Activated T-cell treated with anti-CD3 and anti-CD28 coated beads, Interleukin-2, amount 50 U/mL, for 24 hours (primary cell): ENCODE measurements at regions not wholly inside any gene's neighbourhood (a gene's known extent, or its start where the extent isn't known, plus 50 kb on each side); places are given as distances from the start of the nearest gene placed in this dataset.
"Not testable (repeated sequence)": the region's sequence is repeated elsewhere in the genome, so short reads cannot be mapped to it uniquely, and the experiment has no call there.

Experiments used
- DNase-seq: peaks from one replicate; pipeline ENCODE4 v3.0.0-alpha.2; 2020
- H3K27ac Mint-ChIP-seq: 2 replicates; pipeline ENCODE4 v1.8.0; 2020; ENCODE audit warnings: mild to moderate bottlenecking, mixed read lengths
- H3K27me3 Mint-ChIP-seq: 2 replicates; pipeline ENCODE4 v1.8.0; 2020; ENCODE audit warnings: mixed read lengths
- H3K36me3 Mint-ChIP-seq: 2 replicates; pipeline ENCODE4 v1.8.0; 2020; ENCODE audit warnings: low read depth, mixed read lengths
- H3K4me1 Mint-ChIP-seq: 2 replicates; pipeline ENCODE4 v1.8.0; 2020; ENCODE audit warnings: low read depth, mixed read lengths
- H3K4me3 Mint-ChIP-seq: 2 replicates; pipeline ENCODE4 v1.8.0; 2020; ENCODE audit warnings: mild to moderate bottlenecking, moderate library complexity, mixed read lengths
- H3K9me3 Mint-ChIP-seq: 2 replicates; pipeline ENCODE4 v1.8.0; 2020; ENCODE audit warnings: mixed read lengths

DNA sequence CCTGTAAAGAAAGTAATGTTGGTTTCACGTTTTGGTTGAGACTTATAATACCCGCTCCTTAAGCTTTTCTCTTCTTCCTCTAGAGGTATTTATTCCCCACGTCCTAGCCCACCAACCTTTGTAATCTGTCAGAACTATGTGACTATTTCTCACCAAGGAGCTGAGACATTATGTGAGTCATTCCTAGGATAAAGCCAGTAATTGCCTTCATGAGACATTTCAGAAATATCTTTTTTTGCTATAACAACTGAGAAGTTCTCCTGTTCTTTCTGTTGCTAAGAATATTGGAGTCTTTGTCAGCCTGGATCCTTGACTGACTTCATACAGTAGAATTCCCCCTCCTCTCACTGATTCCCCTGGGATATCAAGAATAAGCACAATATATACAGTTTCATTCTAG, 1497.0 kb upstream of the TENM4 start:
- H3K27me3 Mint-ChIP-seq: no peaks in the 10 kb centered on the region
- H3K9me3 Mint-ChIP-seq: peaks cover 6% of the 10 kb centered on the region
- H3K36me3 Mint-ChIP-seq: no peaks in the 10 kb centered on the region
- H3K27ac Mint-ChIP-seq: no peak overlapping the region
- no peaks in the 10 kb centered on the region for H3K4me1 Mint-ChIP-seq
- DNase-seq: no peak
- H3K4me3 Mint-ChIP-seq: no peak overlapping the region

DNA sequence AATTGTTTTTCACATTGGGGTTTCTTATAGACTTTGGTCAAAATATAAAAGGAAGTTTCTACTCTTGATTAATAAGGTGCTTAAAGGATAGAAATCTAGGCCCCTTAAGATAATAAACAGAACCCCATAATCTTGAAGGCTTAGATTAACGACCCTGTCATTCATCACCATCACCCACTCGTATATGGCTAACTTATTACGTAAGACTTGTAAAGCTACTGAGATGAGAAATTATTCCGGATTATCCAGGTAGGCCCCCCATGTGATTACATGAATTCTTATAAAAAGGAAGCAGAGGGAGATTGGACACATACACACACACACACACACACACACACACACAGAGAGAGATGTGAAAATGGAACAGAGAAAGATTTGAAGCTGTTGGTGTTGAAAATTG, 1489.2 kb upstream of the TENM4 start:
- Mint-ChIP-seq H3K4me3 (no peak overlapping the region), H3K36me3 (no peaks in the 10 kb centered on the region), H3K27me3 (no peaks in the 10 kb centered on the region), H3K27ac (no peak overlapping the region), H3K9me3 (peaks cover 18% of the 10 kb centered on the region), H3K4me1 (no peaks in the 10 kb centered on the region)
- DNase-seq: no peak

GRCh38 chr11:80929031-80929805, 1488.4 kb upstream of the TENM4 start:
- H3K4me1 Mint-ChIP-seq: no peaks in the 10 kb centered on the region
- H3K27me3 Mint-ChIP-seq: no peaks in the 10 kb centered on the region
- no peaks in the 10 kb centered on the region for H3K36me3 Mint-ChIP-seq
- H3K9me3 Mint-ChIP-seq: peaks cover 20% of the 10 kb centered on the region
- DNase-seq: no peak
- no peak overlapping the region for H3K27ac Mint-ChIP-seq
- no peak overlapping the region for H3K4me3 Mint-ChIP-seq

DNA sequence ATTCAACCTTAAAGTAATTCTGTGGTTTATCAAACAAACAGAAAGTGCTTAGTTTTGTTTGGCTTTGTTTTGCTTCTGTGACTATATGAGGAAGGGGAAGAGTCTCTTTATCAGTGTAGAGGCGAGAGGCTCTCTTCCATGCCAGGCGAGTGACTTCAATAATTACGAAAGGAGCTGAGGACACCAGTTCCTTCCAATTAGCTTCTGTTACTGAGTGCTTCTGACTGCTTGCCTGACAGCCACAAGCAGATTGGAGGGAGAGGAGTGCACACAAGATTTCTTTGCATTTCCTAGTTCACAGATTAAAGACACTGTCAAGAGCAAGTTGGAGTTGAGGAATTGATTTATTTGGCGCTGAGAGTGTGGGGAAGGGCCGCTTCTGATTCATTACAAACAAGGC, 1484.5 kb upstream of the TENM4 start:
- H3K27me3 Mint-ChIP-seq: no peaks in the 10 kb centered on the region
- H3K36me3 Mint-ChIP-seq: no peaks in the 10 kb centered on the region
- no peaks in the 10 kb centered on the region for H3K4me1 Mint-ChIP-seq

DNA sequence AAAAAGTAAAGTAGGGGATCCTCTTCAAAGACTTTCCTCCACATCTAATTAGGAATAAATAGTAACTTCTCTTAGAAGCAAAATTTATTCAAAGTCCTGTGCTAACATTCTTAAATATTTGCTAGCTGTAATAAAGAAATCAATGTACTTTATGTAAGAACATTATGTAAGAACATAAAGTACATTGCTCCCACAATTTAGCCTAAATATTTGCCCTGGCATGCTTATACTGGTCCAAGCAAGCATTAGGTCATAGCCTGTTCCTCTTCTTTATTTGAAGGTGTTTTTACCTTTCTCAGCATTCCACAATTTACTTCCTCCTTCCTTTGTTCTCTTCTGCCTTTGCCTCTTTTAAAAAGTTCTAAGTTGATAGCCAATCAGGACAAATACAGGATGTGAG, 1480.5 kb upstream of the TENM4 start:
- not testable (repeated sequence) for DNase-seq, H3K4me1 Mint-ChIP-seq, H3K27ac Mint-ChIP-seq, H3K4me3 Mint-ChIP-seq, H3K36me3 Mint-ChIP-seq, H3K27me3 Mint-ChIP-seq
- H3K9me3 Mint-ChIP-seq: peaks cover 19% of the 10 kb centered on the region

More for the DNA sequence above, 1484.5 kb upstream of the TENM4 start:
- no peak overlapping the region for H3K4me3 Mint-ChIP-seq
- peaks cover 20% of the 10 kb centered on the region for H3K9me3 Mint-ChIP-seq
- no peak for DNase-seq
- H3K27ac Mint-ChIP-seq: no peak overlapping the region

DNA sequence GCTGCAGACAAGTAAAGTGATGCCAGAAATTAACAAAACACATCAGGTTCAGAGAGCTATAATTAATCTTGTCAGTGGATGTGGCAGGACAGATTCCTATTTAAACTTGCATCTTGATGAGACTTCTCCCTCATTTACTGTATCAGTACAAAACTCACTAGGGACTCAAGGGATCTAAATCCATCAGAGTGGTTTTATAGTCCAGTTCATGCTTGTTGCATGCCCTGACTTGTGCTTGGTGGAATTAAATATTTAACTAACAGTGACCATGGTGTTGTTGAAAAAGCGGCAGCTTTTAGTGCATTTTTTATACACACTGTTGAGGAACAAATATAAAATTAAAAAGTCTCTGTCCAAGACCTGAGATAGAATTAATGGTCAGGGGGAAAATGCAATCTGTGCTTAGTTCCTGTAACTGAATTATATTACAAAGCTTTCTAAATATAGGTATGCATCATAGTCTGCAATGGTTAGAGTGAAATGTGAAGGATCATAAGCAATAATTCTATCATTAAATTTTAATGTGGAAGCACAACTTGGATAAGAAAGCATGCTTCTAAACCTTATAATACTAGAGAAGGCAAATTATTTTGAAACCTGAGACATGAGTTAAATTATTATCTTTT, 1475.5 kb upstream of the TENM4 start:
- peaks cover 12% of the 10 kb centered on the region for H3K9me3 Mint-ChIP-seq
- H3K36me3 Mint-ChIP-seq: no peaks in the 10 kb centered on the region
- no peaks in the 10 kb centered on the region for H3K4me1 Mint-ChIP-seq
- no peak overlapping the region for H3K27ac Mint-ChIP-seq
- H3K27me3 Mint-ChIP-seq: no peaks in the 10 kb centered on the region
- no peak overlapping the region for H3K4me3 Mint-ChIP-seq
- DNase-seq: no peak

DNA sequence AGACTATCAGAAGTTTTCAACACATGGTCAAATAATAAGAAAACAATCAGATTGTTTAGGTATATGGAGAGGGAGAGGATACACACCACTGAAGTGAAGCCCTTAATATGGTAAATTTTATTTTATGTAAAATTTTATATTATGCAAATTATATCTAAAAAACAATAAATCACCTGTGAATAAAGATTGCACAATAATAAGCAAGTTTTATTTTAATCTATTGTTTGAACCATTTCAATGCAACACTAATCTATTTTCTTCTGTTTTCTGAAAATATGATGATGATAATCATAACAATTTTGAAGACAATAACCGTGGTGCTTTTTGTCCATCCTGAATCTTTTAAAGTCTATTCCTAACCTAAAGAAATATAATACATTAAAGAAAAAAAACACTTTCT, 1473.5 kb upstream of the TENM4 start:
- Mint-ChIP-seq H3K4me3 (no peak overlapping the region), H3K27ac (no peak overlapping the region), H3K27me3 (no peaks in the 10 kb centered on the region), H3K36me3 (no peaks in the 10 kb centered on the region), H3K9me3 (peaks cover 12% of the 10 kb centered on the region), H3K4me1 (no peaks in the 10 kb centered on the region)
- no peak for DNase-seq

GRCh38 chr11:80911666-80912065, 1470.8 kb upstream of the TENM4 start:
- DNase-seq: no peak
- Mint-ChIP-seq H3K4me1 (no peaks in the 10 kb centered on the region), H3K27me3 (no peaks in the 10 kb centered on the region), H3K9me3 (peaks cover 7% of the 10 kb centered on the region), H3K36me3 (no peaks in the 10 kb centered on the region), H3K4me3 (no peak overlapping the region), H3K27ac (no peak overlapping the region)

DNA sequence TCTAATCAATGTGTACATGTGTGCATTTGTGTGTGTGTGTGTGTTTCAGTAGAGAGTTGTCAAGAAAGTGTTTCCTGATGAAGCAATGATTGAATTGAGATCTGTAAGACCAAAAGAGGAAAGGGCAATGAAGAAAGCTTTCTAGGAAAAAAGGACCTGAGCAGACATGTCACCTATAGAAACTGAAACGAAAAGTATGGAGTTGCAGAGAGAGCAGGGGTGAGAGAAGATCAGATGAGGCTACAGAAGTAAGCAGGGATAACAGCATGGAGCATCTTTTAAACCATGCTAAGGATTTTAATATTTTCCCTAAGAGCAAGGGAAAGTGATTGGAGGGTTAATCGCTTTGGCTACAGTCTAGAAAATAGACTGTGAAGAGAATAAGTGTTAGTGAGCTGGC, 1459.4 kb upstream of the TENM4 start:
- Mint-ChIP-seq H3K36me3 (no peaks in the 10 kb centered on the region), H3K9me3 (peaks cover 26% of the 10 kb centered on the region), H3K27me3 (no peaks in the 10 kb centered on the region)

GRCh38 chr11:80899381-80899780, 1458.6 kb upstream of the TENM4 start:
- DNase-seq: no peak
- Mint-ChIP-seq H3K4me3 (no peak overlapping the region), H3K36me3 (no peaks in the 10 kb centered on the region), H3K9me3 (peaks cover 22% of the 10 kb centered on the region), H3K27ac (no peak overlapping the region), H3K27me3 (no peaks in the 10 kb centered on the region), H3K4me1 (no peaks in the 10 kb centered on the region)

More for the DNA sequence above, 1459.4 kb upstream of the TENM4 start:
- no peak overlapping the region for H3K27ac Mint-ChIP-seq
- no peaks in the 10 kb centered on the region for H3K4me1 Mint-ChIP-seq
- DNase-seq: no peak
- H3K4me3 Mint-ChIP-seq: no peak overlapping the region

DNA sequence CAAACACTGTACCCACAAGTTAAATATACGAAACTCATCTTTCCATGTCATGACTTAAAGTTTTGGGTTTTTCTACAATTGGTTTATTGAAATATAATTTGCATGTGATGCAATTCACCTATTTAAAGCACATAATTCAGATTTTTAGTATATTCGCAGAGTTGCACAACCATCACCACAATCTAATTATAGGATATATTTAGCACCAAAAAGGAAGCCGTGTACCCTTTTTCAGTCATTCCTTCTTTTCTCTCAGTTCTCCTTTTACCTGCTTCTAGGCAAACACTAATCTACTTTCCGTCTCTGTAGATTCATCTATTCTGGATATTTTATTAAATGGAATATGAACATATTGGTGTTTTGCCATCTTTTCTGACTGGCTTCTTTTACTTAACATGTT, 1458.1 kb upstream of the TENM4 start:
- H3K4me3 Mint-ChIP-seq: no peak overlapping the region
- no peaks in the 10 kb centered on the region for H3K27me3 Mint-ChIP-seq
- H3K36me3 Mint-ChIP-seq: no peaks in the 10 kb centered on the region
- H3K4me1 Mint-ChIP-seq: no peaks in the 10 kb centered on the region
- H3K9me3 Mint-ChIP-seq: peaks cover 25% of the 10 kb centered on the region
- no peak overlapping the region for H3K27ac Mint-ChIP-seq
- no peak for DNase-seq

DNA sequence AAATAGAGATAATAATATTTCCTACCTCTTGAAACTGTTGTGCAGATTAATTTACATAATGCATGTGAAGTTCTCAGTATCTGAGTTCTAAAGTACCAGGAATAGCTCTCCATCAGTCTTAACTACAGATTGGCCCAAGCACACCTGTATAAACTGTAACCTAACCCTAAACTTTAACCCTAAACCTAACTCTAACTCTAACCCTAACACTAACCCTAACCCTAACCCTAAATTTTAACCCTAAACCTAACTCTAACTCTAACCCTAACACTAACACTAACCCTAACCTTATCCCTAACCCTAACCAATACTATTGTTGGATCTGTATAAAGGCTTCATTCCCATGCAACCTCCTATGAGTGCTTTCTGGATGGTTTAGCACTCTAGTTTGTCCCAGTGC, 1445.9 kb upstream of the TENM4 start:
- no peaks in the 10 kb centered on the region for H3K27me3 Mint-ChIP-seq
- no peaks in the 10 kb centered on the region for H3K4me1 Mint-ChIP-seq
- no peaks in the 10 kb centered on the region for H3K36me3 Mint-ChIP-seq
- no peak overlapping the region for H3K4me3 Mint-ChIP-seq
- no peak overlapping the region for H3K27ac Mint-ChIP-seq
- H3K9me3 Mint-ChIP-seq: peaks cover 22% of the 10 kb centered on the region
- DNase-seq: no peak

DNA sequence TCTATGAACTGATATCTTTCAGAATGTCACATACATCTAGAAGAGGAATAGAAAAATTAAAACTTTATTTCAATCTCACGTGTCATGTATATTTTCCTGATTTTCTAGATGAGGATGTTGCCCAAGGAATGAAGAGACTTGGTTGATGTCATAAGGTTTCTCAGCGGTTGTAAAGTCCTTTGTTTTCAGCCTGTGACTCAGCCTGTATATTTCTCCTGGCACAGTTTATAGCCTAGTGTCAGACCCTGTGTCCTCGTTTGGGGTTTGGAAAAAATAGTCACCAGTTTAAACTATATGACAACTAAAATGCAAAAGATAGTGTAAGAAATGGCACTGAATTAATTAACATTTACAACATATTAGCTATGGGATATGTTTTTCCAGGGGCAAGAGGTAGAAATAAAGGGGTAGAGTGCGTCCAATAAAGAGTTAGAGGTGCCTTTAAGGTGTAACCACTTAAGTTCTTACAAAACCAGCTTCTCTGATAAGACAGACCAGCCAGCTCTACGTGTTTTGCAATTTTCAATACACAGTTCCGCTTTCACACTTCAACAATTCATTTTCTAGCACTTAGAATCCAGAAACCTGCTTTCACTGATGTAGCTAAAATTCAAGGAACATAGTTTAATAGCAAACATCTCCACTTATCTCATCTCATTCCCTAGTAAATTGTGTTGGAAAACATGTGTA, 1432.6 kb upstream of the TENM4 start:
- DNase-seq: no peak
- Mint-ChIP-seq H3K9me3 (peaks cover 11% of the 10 kb centered on the region), H3K4me3 (no peak overlapping the region), H3K36me3 (no peaks in the 10 kb centered on the region), H3K27me3 (no peaks in the 10 kb centered on the region), H3K4me1 (no peaks in the 10 kb centered on the region), H3K27ac (no peak overlapping the region)

DNA sequence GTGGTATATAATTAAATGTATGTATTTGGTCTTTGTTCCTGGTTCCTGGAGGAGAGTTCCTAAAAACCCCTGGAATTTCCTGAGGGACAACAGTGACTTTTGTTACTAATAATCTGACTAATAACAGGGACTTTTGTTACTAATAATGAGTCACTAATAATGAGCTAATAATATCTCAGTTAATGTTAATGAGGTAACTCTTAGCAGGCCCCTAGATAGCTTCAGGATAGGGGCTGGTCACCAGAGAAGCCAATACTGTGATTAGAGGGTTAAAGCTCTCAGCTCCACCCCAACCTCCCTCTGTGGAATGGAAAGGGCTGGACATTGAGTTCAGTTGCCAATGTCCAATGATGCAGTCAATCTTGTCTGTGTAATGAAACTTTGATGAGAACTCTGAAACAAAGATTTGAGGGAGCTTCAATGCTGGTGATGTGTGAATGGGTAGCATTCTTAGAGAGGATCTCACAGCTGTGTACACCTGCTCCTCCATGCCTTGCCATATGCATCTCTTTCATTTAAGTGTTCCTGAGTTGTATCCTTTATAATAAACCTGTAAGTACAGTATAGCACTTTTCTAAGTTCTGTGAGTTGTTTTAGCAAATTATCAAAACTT, 1431.4 kb upstream of the TENM4 start:
- H3K4me3 Mint-ChIP-seq: no peak overlapping the region
- no peaks in the 10 kb centered on the region for H3K27me3 Mint-ChIP-seq
- no peaks in the 10 kb centered on the region for H3K36me3 Mint-ChIP-seq
- no peak overlapping the region for H3K27ac Mint-ChIP-seq
- peaks cover 11% of the 10 kb centered on the region for H3K9me3 Mint-ChIP-seq
- DNase-seq: no peak
- no peaks in the 10 kb centered on the region for H3K4me1 Mint-ChIP-seq

DNA sequence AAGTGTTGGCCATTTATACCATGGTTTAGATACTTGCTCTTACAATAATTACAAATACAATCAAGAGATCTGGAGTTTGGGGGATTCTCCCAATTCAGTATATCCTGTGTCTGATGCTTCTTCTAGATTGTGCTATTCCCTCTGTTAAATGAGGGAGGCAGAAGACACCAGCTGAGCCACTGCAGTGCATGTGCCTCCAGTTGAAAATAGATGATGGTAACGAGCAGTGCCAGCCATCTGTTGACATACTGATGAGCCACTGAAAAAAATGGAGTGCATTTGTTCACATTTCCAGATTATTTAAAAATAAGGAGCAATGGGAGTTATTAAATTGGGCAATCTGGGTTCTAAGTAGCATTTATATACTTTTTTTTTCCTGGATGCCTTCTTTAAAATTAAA, 1428.0 kb upstream of the TENM4 start:
- H3K27me3 Mint-ChIP-seq: no peaks in the 10 kb centered on the region
- no peaks in the 10 kb centered on the region for H3K4me1 Mint-ChIP-seq
- H3K36me3 Mint-ChIP-seq: no peaks in the 10 kb centered on the region
- no peak overlapping the region for H3K27ac Mint-ChIP-seq
- H3K9me3 Mint-ChIP-seq: peaks cover 28% of the 10 kb centered on the region
- no peak overlapping the region for H3K4me3 Mint-ChIP-seq
- no peak for DNase-seq
